ENCODE measurements at regions not wholly inside any gene's neighbourhood (a gene's known extent, or its start where the extent isn't known, plus 50 kb on each side); places are given as distances from the start of the nearest gene placed in this dataset.

GRCh38 chr4:38567457-38567856 is 96.5 kb upstream of the KLF3 start:
- no peak for DNase-seq

DNA sequence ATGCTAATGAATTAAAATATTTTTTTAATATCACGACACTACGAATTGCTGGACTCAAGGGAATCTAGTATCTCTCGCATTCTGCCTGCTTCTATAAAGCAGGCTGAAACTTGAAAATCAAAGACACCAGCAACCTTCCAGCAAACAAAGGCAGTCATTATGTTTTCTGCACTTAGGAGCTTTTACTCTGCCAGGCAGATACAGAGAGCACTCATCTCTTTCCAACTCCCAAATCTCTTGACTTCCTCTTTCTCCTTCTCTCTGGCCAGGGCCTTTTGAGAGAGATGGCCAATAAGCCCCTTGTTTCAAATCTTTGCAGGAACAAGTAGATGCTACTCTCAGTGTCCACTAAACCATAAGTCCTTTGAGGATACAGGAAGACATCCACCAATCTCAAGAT is 95.2 kb upstream of the KLF3 start:
- no peak for DNase-seq

GRCh38 chr4:38570647-38571276 is 93.2 kb upstream of the KLF3 start:
- DNase-seq, result no peak

DNA sequence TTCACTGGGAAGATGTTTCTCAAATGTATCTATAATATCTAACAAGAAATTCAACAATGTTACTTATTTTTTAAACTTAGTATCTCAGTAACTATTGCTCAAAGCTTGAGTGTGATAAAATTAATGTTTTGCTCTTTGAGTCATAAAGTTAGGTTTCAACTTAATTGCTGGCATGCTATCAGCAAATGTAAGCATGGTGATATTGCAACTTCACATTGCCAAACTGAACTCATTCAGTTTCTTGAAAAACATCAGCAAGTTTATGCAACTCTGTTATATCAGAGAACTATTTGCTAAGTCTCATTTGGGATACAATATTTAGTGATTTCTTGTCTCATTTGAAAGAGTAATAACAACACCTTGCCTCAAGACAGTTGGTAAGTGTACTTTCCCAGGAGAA is 91.2 kb upstream of the KLF3 start:
- DNase-seq, result no peak

GRCh38 chr4:38574559-38575333 is 89.3 kb upstream of the KLF3 start:
- DNase-seq, result peak in 1 of 2 experiments; percentile 15

DNA sequence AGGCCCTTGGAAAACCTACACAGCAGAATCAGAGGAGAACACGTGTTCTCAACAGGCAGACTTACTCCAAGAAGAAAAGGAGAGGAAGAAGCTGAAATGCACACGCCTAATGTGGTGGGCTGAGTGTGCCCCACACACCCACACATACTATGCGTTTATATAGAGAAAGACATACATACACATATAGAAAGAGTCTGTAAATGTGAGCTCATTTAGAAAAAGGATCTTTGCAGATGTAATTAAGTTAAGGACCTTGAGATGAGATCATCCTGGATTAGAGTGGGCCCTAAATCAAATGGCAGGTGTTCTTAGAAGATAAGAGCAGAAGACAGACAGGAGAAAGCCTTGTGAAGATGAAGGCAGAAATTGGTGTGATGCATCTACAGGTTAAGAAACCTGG is 87.2 kb upstream of the KLF3 start:
- no peak for DNase-seq

GRCh38 chr4:38577462-38577861 is 86.5 kb upstream of the KLF3 start:
- DNase-seq, result no peak

GRCh38 chr4:38581426-38582106 is 82.4 kb upstream of the KLF3 start:
- no peak for DNase-seq

DNA sequence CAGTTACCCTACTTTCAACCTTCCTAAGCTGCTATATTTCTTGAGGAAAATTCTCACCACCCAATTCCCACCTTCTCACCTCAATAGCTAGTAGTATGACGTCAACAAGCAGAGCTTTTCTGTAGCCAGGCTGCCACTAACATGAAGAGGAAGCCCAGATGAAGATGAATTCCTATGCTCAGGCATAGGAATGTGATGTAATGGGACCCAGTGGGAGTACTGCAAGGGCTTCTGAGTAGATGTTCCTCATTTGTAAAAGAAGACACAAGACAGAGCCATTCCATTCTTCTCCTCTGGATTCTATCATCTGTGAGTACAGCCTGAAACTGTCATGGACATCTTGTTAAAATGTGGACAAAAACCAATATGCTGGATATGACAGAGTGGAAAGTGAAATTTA is 81.6 kb upstream of the KLF3 start:
- DNase-seq, result no peak

DNA sequence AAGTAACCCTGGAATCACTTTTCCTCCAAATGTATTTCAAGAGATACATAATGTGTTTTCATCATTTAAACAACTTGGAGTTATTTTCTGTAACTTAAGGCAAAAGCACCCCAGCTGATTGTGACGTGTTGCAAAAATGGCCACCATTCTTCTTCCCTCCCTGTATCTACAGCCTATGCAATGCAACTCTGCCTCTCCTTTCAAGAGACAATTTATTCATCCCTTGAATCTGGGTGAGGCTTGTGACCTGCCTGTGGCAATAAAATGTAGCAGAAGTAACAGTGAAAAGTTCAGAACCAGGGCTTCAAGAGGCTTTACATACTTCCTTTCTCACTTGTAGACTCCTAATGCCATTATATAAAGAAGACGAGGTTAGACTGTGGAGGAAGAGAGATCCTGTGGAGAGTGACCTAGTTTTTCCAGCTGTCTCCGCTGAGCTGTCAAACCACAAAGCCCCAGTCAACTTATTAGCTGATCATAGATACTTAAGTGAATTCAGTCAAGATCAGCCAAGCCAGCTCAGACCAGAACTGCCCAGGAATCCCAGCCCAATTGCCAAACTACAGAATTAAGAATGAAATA is 81.0 kb upstream of the KLF3 start:
- DNase-seq, result no peak

DNA sequence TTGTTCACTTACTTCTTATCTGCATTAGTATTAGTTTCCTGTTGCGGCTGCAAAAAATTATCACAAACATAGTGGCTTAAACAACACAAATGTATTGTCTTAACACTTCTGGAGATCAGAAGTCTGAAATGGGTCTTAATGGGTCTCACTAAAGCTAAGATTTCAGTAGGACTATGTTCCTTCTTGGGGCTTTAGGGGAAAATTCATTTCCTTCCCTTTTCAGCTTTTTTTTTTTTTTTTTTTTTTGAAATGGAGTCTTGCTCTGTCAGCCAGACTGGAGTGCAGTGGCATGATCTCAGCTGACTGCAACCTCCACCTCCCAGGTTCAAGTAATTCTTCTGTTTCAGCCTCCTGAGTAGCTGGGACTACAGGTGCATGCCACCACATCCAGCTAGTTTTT is 78.1 kb upstream of the KLF3 start:
- no peak for DNase-seq

DNA sequence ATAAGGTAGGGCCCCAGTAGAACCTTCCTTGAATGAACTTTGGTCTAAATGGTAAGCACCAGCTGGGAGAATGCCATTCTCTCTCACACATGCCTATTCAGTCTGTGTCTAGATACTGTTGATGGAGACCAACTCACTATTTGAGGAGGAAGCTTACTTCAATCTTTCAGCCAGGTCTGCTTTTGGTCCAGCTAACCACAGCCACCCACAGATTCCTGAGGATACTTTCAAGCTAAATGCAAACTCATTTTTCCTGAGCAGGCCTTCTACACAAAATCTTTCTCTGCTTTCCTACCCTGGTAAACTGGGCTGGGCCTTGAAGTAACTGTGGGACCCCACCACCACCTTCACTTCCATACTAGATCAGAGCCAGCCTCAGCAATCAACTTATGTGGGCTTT is 76.9 kb upstream of the KLF3 start:
- no peak for DNase-seq

DNA sequence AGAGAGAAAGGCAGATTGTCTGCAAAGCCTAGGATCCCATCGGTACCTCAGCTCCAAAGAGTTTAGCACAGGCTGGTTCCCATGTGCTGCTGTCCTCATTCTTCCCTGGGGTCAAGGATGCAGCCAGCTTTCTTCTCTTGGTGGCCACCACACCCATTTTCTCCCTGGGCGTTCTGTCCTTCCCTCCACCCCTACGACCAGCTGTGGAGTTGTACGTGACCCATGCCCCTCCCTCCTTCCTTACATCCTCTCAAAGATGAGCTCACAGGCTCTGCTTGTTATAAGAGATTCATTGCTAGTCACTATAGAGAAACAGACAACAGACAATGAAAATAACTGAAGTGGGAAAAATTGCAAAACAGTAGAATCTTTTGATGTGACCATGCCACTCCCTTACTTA is 74.0 kb upstream of the KLF3 start:
- no peak for DNase-seq

GRCh38 chr4:38591617-38592337 is 72.2 kb upstream of the KLF3 start:
- no peak for DNase-seq

DNA sequence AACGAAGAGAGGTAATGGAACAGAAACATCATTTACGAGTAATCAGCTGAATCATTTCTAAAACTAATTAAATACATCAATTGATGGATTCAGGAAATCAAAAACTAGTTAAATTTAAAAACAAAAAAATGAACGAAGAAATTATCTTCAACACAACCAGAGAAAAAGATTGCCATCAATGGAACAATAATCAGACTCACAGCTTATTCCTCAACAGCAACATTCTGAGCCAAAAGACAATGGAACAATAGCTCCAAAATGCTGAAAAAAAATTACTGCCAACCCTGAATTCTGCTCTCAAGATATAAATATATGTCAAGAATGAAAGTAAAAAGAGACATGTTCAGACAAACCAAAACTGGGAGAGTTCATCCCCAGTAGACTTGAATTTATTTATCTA is 65.5 kb upstream of the KLF3 start:
- no peak for DNase-seq

GRCh38 chr4:38600575-38600974 is 63.4 kb upstream of the KLF3 start:
- no peak for DNase-seq

GRCh38 chr4:38601244-38601915 is 62.6 kb upstream of the KLF3 start:
- DNase-seq, result peak; percentile 57 to 65

DNA sequence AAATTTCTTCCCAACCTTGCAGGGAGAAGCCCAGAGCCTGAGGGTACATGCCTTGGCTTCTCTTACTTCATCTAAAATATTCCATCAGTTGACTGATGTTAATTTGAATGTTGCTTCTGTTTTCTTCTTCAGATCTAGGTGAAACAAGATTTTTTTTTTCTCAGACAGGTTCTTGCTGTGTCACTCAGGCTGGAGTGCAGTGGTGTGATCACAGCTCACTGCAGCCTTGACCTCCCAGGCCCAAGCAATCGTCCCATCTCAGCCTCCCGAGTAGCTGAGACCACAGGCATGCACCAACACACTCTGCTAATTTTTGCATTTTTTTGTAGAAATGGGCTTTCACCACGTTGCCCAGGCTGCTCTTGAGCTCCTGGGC is 62.1 kb upstream of the KLF3 start:
- DNase-seq, result no peak

DNA sequence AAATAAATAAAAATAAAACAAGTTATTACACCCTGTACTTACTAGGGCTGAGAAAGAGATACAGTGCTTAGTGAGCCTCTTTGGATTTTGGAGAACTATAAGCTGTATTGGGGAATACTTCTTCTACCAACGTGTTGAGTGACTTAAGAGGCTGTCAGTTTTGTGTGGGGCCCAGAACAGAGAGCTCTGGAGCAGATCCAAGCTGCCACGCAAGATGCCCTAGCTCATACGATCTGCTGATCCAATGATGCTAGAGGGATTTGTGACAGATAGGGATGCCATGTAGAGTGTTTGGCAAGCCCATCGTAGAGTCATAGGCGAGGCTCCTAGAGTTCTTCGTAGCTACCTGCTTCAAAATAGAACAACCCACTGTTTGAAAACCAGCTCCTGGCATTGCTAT is 60.3 kb upstream of the KLF3 start:
- DNase-seq, result no peak

- DNase-seq, result no peak
Observed at GRCh38 chr4:38605181-38605752, 58.7 kb upstream of the KLF3 start.

DNA sequence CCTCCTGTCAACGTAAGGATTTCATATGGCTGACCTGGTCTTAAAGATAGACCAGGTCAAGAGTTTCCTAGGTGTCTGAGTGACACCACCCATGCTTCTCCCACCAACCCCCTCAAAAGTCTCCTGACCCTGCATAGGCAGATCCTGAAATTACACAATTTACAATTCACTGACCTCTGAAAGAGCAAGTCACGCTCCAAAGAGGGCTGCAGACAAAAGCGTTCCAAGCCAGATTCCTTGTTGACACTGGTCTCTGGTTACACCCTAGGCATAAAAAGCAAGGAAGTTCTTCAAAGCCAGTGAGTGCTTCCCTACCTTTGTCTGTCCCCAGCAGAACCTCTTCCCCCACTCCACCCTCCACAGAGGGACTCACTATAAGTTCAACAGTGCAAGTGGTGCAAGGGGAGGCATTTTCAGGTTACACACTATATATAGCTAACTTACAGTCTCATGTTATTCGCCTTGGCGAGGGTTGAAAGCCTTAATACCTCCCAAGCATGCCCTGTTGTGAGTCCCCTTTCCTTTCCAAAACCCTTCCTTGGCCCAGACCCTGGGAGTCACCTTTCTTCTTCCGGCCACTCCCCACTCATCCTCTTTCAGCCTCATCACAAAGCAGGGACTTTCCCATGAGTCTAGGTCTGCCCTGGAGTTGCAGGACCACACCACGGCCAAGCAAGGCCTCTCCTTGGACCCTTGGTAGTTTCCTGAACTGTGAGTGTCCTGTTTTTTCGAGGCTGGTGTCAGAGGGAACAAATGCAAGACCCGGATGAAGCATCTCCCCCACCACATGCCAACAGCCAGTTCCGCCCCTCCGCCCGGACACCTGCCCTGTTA is 58.0 kb upstream of the KLF3 start:
- no peak for DNase-seq

- DNase-seq, result no peak
Observed at GRCh38 chr4:38606587-38606905, 57.5 kb upstream of the KLF3 start.
